ENCODE measurements at regions not wholly inside any gene's neighbourhood (a gene's known extent, or its start where the extent isn't known, plus 50 kb on each side); places are given as distances from the start of the nearest gene placed in this dataset.

DNA sequence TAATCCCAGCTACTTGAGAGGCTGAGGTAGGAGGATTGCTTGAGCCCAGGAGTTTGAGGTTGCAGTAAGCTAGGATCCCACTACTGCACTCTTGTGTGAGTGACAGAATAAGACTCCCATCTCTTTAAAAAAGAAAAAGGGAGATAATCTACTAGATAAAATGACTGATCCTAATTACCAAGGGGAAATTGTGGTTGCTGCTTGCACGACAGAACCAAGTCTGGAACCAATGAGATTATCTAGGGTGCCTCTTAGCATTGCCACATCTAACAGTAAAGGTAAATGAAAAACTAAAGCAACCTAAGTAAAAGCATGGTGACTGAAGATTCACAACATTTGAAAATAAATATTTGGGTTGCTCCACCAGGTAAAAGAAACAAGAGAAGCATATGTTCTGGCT is 185.1 kb downstream of the PDHA2 start:
- no peak for TF ChIP-seq POLR2A (IDR thresholded peaks at IDR 0.05)
- TF ChIP-seq, protein P1, sequence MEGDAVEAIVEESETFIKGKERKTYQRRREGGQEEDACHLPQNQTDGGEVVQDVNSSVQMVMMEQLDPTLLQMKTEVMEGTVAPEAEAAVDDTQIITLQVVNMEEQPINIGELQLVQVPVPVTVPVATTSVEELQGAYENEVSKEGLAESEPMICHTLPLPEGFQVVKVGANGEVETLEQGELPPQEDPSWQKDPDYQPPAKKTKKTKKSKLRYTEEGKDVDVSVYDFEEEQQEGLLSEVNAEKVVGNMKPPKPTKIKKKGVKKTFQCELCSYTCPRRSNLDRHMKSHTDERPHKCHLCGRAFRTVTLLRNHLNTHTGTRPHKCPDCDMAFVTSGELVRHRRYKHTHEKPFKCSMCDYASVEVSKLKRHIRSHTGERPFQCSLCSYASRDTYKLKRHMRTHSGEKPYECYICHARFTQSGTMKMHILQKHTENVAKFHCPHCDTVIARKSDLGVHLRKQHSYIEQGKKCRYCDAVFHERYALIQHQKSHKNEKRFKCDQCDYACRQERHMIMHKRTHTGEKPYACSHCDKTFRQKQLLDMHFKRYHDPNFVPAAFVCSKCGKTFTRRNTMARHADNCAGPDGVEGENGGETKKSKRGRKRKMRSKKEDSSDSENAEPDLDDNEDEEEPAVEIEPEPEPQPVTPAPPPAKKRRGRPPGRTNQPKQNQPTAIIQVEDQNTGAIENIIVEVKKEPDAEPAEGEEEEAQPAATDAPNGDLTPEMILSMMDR (IDR thresholded peaks at IDR 0.05): no peak
